HepG2 (cell line): ENCODE measurements at regions not wholly inside any gene's neighbourhood (a gene's known extent, or its start where the extent isn't known, plus 50 kb on each side); places are given as distances from the start of the nearest gene placed in this dataset.

Experiments used
- ARNT2 ChIP-seq: sonication (generic); formaldehyde crosslinking; IDR thresholded peaks from 2 replicates; pipeline ENCODE4 v1.8.0; 2022; ENCODE audit warnings: mild to moderate bottlenecking, low read depth, missing genetic modification reagents, moderate library complexity
- BRCA1 ChIP-seq: sonication (generic); formaldehyde crosslinking; IDR thresholded peaks from 2 replicates; pipeline ENCODE4 v1.4.0; 2020; ENCODE audit warnings: missing genetic modification reagents
- FOXC1 ChIP-seq: sonication (generic); formaldehyde crosslinking; IDR thresholded peaks from 2 replicates; pipeline ENCODE4 v1.8.0; 2022; ENCODE audit warnings: mild to moderate bottlenecking, missing genetic modification reagents, borderline replicate concordance
- GTF3A ChIP-seq: sonication (generic); formaldehyde crosslinking; conservative IDR thresholded peaks from 2 replicates; pipeline ENCODE4 v1.4.0; 2020; ENCODE audit warnings: mild to moderate bottlenecking, missing genetic modification reagents
- HNRNPH1 ChIP-seq: fragments of 200-400 bp; formaldehyde crosslinking; optimal IDR thresholded peaks from 2 replicates; pipeline ENCODE3; 2017; ENCODE audit warnings: mild to moderate bottlenecking, low read depth, low read length
- HOXA5 ChIP-seq: sonication (generic); formaldehyde crosslinking; IDR thresholded peaks from 2 replicates; pipeline ENCODE4 v1.4.0; 2020; ENCODE audit warnings: missing genetic modification reagents
- KDM1A ChIP-seq: IDR thresholded peaks from 2 replicates; pipeline ENCODE4 v1.6.1; 2016; ENCODE audit warnings: missing compliant biosample characterization
- RAD51 ChIP-seq: fragments of 450-650 bp; IDR thresholded peaks from 2 replicates; pipeline ENCODE4 v1.6.1; 2016; ENCODE audit warnings: borderline replicate concordance
- SMC3 ChIP-seq: IDR thresholded peaks from 2 replicates; pipeline ENCODE4 v1.6.1; 2011; ENCODE audit warnings: low read length, improper control_type of control experiment
- SRF ChIP-seq: IDR thresholded peaks from 2 replicates; pipeline ENCODE4 v1.6.1; 2011; ENCODE audit warnings: mild to moderate bottlenecking, low read depth, low read length, moderate library complexity
- SYNCRIP ChIP-seq: fragments of 200-400 bp; formaldehyde crosslinking; IDR thresholded peaks from 2 replicates; pipeline ENCODE4 v1.6.1; 2018; ENCODE audit warnings: mild to moderate bottlenecking, low read depth, low read length; ENCODE audit not compliant: insufficient read depth
- TSC22D2 ChIP-seq: sonication (generic); formaldehyde crosslinking; IDR thresholded peaks from 2 replicates; pipeline ENCODE4 v1.5.1; 2020; ENCODE audit warnings: missing genetic modification reagents, mild to moderate bottlenecking, borderline replicate concordance
- XBP1 ChIP-seq: sonication (generic); formaldehyde crosslinking; IDR thresholded peaks from 2 replicates; pipeline ENCODE4 v1.5.0; 2020; ENCODE audit warnings: missing genetic modification reagents
- ZC3H4 ChIP-seq: sonication (generic); formaldehyde crosslinking; IDR thresholded peaks from 2 replicates; pipeline ENCODE4 v1.4.0; 2020; ENCODE audit warnings: missing genetic modification reagents, borderline replicate concordance
- ZNF747 ChIP-seq: sonication (generic); formaldehyde crosslinking; IDR thresholded peaks from 2 replicates; pipeline ENCODE4 v1.8.1; 2023; ENCODE audit warnings: missing genetic modification reagents, mild to moderate bottlenecking, borderline replicate concordance
- ZNF792 ChIP-seq: IDR thresholded peaks from 2 replicates; pipeline ENCODE4 v1.6.1; 2016
- ZSCAN21 ChIP-seq: sonication (generic); formaldehyde crosslinking; IDR thresholded peaks from 2 replicates; pipeline ENCODE4 v1.8.0; 2022; ENCODE audit warnings: mild to moderate bottlenecking, missing genetic modification reagents, moderate library complexity, borderline replicate concordance
- TF ChIP-seq, protein P1 (sequence below): sonication (generic); formaldehyde crosslinking; conservative IDR thresholded peaks from 2 replicates; pipeline ENCODE4 v1.8.0; 2022; ENCODE audit warnings: missing genetic modification reagents
- TF ChIP-seq, protein P2 (sequence below): sonication (generic); formaldehyde crosslinking; conservative IDR thresholded peaks from 2 replicates; pipeline ENCODE4 v1.4.0; 2020; ENCODE audit warnings: missing genetic modification reagents
- TF ChIP-seq, protein P3 (sequence below): sonication (generic); formaldehyde crosslinking; conservative IDR thresholded peaks from 2 replicates; pipeline ENCODE4 v1.4.0; 2020; ENCODE audit warnings: missing genetic modification reagents
- TF ChIP-seq, protein P4 (sequence below): sonication (generic); formaldehyde crosslinking; IDR thresholded peaks from 2 replicates; pipeline ENCODE4 v1.4.0; 2020; ENCODE audit warnings: mild to moderate bottlenecking, low read depth, missing genetic modification reagents

DNA sequence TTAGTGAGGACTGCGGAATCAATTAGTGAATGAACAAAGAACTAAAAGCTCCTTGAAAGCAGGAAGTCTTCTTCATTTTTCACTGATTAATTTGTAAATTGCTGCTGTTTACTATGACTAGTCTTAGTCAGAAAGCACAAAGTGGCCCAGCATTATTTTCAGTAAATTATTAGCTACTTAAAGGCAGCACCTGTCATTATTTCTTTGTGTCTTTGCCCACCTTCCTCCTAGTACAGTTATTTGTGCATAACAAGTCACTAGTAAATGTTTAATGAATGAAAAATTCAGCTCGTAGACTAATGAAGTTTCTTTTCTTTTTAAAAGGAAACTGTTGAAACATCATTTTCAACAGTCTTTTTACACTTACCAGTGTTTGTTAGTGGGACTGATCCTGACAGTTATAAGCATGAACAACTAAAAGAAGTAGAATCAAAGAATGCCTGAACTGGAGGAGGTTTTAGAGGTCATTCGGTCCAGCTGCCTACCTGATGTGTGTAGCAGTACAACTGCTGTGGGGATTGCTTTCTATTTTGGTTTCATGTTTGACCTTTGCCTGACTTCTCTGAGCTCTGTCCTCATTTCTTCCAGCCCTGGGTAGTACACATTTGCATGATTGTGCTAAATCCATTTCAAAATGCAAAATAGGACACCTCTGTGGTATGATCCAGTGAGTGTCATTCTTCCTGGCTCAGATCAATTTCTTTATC, 140.0 kb upstream of the PHYHIPL start (continued):
- TF ChIP-seq HNRNPH1 (no peak), XBP1 (CRISPR knock-in tag) (no peak), FOXC1 (CRISPR knock-in tag) (no peak), HOXA5 (CRISPR knock-in tag) (no peak), GTF3A (CRISPR knock-in tag) (no peak), BRCA1 (CRISPR knock-in tag) (no peak), SMC3 (no peak), ARNT2 (no peak), ZC3H4 (CRISPR knock-in tag) (no peak), ZSCAN21 (no peak), ZNF792 (CRISPR knock-in tag) (no peak), SRF (no peak), KDM1A (no peak), TSC22D2 (no peak), SYNCRIP (no peak), RAD51 (no peak), ZNF747 (CRISPR knock-in tag) (no peak)
- TF ChIP-seq, protein P1, sequence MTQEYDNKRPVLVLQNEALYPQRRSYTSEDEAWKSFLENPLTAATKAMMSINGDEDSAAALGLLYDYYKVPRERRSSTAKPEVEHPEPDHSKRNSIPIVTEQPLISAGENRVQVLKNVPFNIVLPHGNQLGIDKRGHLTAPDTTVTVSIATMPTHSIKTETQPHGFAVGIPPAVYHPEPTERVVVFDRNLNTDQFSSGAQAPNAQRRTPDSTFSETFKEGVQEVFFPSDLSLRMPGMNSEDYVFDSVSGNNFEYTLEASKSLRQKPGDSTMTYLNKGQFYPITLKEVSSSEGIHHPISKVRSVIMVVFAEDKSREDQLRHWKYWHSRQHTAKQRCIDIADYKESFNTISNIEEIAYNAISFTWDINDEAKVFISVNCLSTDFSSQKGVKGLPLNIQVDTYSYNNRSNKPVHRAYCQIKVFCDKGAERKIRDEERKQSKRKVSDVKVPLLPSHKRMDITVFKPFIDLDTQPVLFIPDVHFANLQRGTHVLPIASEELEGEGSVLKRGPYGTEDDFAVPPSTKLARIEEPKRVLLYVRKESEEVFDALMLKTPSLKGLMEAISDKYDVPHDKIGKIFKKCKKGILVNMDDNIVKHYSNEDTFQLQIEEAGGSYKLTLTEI (CRISPR knock-in tag): no peak
- TF ChIP-seq, protein P2, sequence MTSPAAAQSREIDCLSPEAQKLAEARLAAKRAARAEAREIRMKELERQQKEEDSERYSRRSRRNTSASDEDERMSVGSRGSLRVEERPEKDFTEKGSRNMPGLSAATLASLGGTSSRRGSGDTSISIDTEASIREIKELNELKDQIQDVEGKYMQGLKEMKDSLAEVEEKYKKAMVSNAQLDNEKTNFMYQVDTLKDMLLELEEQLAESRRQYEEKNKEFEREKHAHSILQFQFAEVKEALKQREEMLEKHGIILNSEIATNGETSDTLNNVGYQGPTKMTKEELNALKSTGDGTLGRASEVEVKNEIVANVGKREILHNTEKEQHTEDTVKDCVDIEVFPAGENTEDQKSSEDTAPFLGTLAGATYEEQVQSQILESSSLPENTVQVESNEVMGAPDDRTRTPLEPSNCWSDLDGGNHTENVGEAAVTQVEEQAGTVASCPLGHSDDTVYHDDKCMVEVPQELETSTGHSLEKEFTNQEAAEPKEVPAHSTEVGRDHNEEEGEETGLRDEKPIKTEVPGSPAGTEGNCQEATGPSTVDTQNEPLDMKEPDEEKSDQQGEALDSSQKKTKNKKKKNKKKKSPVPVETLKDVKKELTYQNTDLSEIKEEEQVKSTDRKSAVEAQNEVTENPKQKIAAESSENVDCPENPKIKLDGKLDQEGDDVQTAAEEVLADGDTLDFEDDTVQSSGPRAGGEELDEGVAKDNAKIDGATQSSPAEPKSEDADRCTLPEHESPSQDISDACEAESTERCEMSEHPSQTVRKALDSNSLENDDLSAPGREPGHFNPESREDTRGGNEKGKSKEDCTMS: no peak
- TF ChIP-seq, protein P3, sequence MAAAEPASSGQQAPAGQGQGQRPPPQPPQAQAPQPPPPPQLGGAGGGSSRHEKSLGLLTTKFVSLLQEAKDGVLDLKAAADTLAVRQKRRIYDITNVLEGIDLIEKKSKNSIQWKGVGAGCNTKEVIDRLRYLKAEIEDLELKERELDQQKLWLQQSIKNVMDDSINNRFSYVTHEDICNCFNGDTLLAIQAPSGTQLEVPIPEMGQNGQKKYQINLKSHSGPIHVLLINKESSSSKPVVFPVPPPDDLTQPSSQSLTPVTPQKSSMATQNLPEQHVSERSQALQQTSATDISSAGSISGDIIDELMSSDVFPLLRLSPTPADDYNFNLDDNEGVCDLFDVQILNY: no peak
- TF ChIP-seq, protein P4, sequence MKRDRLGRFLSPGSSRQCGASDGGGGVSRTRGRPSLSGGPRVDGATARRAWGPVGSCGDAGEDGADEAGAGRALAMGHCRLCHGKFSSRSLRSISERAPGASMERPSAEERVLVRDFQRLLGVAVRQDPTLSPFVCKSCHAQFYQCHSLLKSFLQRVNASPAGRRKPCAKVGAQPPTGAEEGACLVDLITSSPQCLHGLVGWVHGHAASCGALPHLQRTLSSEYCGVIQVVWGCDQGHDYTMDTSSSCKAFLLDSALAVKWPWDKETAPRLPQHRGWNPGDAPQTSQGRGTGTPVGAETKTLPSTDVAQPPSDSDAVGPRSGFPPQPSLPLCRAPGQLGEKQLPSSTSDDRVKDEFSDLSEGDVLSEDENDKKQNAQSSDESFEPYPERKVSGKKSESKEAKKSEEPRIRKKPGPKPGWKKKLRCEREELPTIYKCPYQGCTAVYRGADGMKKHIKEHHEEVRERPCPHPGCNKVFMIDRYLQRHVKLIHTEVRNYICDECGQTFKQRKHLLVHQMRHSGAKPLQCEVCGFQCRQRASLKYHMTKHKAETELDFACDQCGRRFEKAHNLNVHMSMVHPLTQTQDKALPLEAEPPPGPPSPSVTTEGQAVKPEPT (CRISPR knock-in tag): no peak
